ENCODE measurements at regions not wholly inside any gene's neighbourhood (a gene's known extent, or its start where the extent isn't known, plus 50 kb on each side); places are given as distances from the start of the nearest gene placed in this dataset.
A peak's percentile ranks its signal among the peaks of the same experiment; 100 is the strongest.

DNA sequence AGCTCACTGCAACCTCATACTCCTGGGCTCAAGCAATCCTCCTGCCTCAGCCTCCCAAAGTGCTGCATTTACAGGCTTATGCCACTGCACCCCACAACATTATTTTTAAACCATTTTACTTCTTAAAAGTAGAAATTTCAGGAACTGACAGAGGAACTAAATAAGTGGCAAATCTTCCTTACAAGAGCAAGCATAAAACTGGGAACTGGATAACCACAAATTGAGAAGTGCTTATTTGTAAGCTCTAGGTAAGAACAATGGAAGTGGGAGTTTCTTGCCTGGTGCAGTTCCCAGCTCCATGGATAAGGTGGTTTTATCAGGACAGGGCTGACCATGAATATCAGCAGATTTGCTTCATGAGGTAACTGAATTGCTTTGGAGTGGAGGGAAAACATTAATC, 655.2 kb downstream of the DIPK2A start:
- Mint-ChIP-seq H3K4me3 (no peak overlapping the region), H3K9me3 (no peaks in the 10 kb centered on the region), H3K27ac (no peak overlapping the region), H3K36me3 (ENCODE audit: insufficient read depth in 1 of 3, low read depth in 3 of 3) (no peaks in the 10 kb centered on the region; a peak in 1 of 7 replicates), H3K4me1 (peaks cover 14 to 15% of the 10 kb centered on the region in 2 experiments), H3K27me3 (ENCODE audit: low read depth) (no peaks in the 10 kb centered on the region)
- no peak overlapping the region for H4K5ac ChIP-seq (ENCODE audit: insufficient read length, low read depth, low read length)
- no peak overlapping the region for H3K14ac ChIP-seq (ENCODE audit: insufficient read depth, low read length)
- no peak for DNase-seq
- H2BK15ac ChIP-seq (ENCODE audit: low read depth, low read length), result no peak overlapping the region
- H4K20me1 ChIP-seq (ENCODE audit: control insufficient read depth, insufficient read depth, insufficient read length), result no peaks in the 10 kb centered on the region
- H3K4me1 ChIP-seq (ENCODE audit: insufficient read depth, low read length), result no peaks in the 10 kb centered on the region; the same call in 1 of the 2 replicates
- H2AFZ ChIP-seq (ENCODE audit: low read length), result peak overlapping the region; percentile 22
- no peaks in the 10 kb centered on the region for H3K79me2 ChIP-seq (ENCODE audit: insufficient read depth, low read length)
- H2BK20ac ChIP-seq (ENCODE audit: low read depth, low read length, poor library complexity, severe bottlenecking), result no peak overlapping the region
- H4K8ac ChIP-seq (replicated peaks; ENCODE audit: insufficient read length, low read depth, low read length), result no peak overlapping the region
- H3K27ac ChIP-seq (ENCODE audit: insufficient read length, low read depth, low read length), result no peak overlapping the region
- no peak overlapping the region for H2BK5ac ChIP-seq (ENCODE audit: insufficient read length, low read length)
- no peak overlapping the region for H3K4ac ChIP-seq (ENCODE audit: low read depth, low read length)
- H2BK12ac ChIP-seq (ENCODE audit: insufficient read length, low read depth, low read length), result no peak overlapping the region
- no peak overlapping the region for H4K91ac ChIP-seq (ENCODE audit: insufficient read length, low read depth, low read length)
- H3K56ac ChIP-seq (ENCODE audit: insufficient read length, low read depth, low read length), result no peak overlapping the region
- H3K23me2 ChIP-seq (ENCODE audit: insufficient read length, low read depth, low read length, poor library complexity, severe bottlenecking), result no peaks in the 10 kb centered on the region
- H3K18ac ChIP-seq (ENCODE audit: insufficient read length, low read depth, low read length), result no peak overlapping the region
- H3T11ph ChIP-seq (ENCODE audit: low read length), result no peak overlapping the region
- H3K79me1 ChIP-seq (ENCODE audit: insufficient read depth, low read depth, low read length, poor library complexity, severe bottlenecking), result no peaks in the 10 kb centered on the region
- H2AK5ac ChIP-seq (ENCODE audit: insufficient read length, low read length), result no peak overlapping the region
- no peak overlapping the region for H3K4me2 ChIP-seq (ENCODE audit: insufficient read depth, insufficient read length, low read length)
- no peaks in the 10 kb centered on the region for H3K9me3 ChIP-seq (ENCODE audit: control insufficient read depth, low read depth, low read length)
- H3K27me3 ChIP-seq (ENCODE audit: insufficient read depth, low read length), result no peaks in the 10 kb centered on the region
- TF ChIP-seq, protein P1, sequence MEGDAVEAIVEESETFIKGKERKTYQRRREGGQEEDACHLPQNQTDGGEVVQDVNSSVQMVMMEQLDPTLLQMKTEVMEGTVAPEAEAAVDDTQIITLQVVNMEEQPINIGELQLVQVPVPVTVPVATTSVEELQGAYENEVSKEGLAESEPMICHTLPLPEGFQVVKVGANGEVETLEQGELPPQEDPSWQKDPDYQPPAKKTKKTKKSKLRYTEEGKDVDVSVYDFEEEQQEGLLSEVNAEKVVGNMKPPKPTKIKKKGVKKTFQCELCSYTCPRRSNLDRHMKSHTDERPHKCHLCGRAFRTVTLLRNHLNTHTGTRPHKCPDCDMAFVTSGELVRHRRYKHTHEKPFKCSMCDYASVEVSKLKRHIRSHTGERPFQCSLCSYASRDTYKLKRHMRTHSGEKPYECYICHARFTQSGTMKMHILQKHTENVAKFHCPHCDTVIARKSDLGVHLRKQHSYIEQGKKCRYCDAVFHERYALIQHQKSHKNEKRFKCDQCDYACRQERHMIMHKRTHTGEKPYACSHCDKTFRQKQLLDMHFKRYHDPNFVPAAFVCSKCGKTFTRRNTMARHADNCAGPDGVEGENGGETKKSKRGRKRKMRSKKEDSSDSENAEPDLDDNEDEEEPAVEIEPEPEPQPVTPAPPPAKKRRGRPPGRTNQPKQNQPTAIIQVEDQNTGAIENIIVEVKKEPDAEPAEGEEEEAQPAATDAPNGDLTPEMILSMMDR (conservative IDR thresholded peaks at IDR 0.05), result no peak
- H3K9ac ChIP-seq (ENCODE audit: extremely low read depth, insufficient read length, low read length), result no peak overlapping the region
- H3K23ac ChIP-seq (ENCODE audit: insufficient read length, low read depth, low read length), result no peak overlapping the region
- H2BK120ac ChIP-seq (ENCODE audit: low read depth, low read length, poor library complexity, severe bottlenecking), result no peak overlapping the region

All from H9 (cell line).